SH-SY5Y (cell line): ENCODE measurements at regions not wholly inside any gene's neighbourhood (a gene's known extent, or its start where the extent isn't known, plus 50 kb on each side); places are given as distances from the start of the nearest gene placed in this dataset.

ENCODE experiments used
- GATA2 ChIP-seq: IDR thresholded peaks from 2 replicates; pipeline ENCODE4 v1.6.1; 2011; ENCODE audit warnings: mild to moderate bottlenecking, low read depth, low read length
- GATA3 ChIP-seq: IDR thresholded peaks from 2 replicates; pipeline ENCODE4 v1.6.1; 2011; ENCODE audit warnings: low read depth, mild to moderate bottlenecking, low read length, moderate library complexity

- TF ChIP-seq GATA3 (no peak), GATA2 (no peak)
Observed at GRCh38 chr10:62453274-62453673, 79.1 kb downstream of the ZNF365 start.

GRCh38 chr10:62454687-62455397 lies 80.7 kb downstream of the ZNF365 start:
- no peak for TF ChIP-seq GATA3
- no peak for TF ChIP-seq GATA2

- TF ChIP-seq GATA3 (no peak), GATA2 (no peak)
Observed at GRCh38 chr10:62456611-62457101, 82.5 kb downstream of the ZNF365 start.

- TF ChIP-seq GATA3 (no peak), GATA2 (no peak)
Observed at GRCh38 chr10:62457196-62457595, 83.0 kb downstream of the ZNF365 start.

GRCh38 chr10:62457598-62457997 lies 83.4 kb downstream of the ZNF365 start:
- TF ChIP-seq GATA3, result no peak
- TF ChIP-seq GATA2, result no peak

- TF ChIP-seq GATA2 (no peak), GATA3 (no peak)
Observed at GRCh38 chr10:62459072-62459471, 84.9 kb downstream of the ZNF365 start.

- TF ChIP-seq GATA3 (no peak), GATA2 (no peak)
Observed at GRCh38 chr10:62459500-62459899, 85.3 kb downstream of the ZNF365 start.

GRCh38 chr10:62460393-62460792 lies 86.2 kb downstream of the ZNF365 start:
- TF ChIP-seq GATA2 (no peak), GATA3 (no peak)

- no peak for TF ChIP-seq GATA2
- TF ChIP-seq GATA3, result no peak
Observed at GRCh38 chr10:62461120-62461519, 87.0 kb downstream of the ZNF365 start.

- TF ChIP-seq GATA3 (no peak), GATA2 (no peak)
Observed at GRCh38 chr10:62462461-62462860, 88.3 kb downstream of the ZNF365 start.

GRCh38 chr10:62463364-62463763 lies 89.2 kb downstream of the ZNF365 start:
- no peak for TF ChIP-seq GATA2
- TF ChIP-seq GATA3, result no peak

GRCh38 chr10:62464308-62464707 lies 90.1 kb downstream of the ZNF365 start:
- TF ChIP-seq GATA3 (no peak), GATA2 (no peak)

- no peak for TF ChIP-seq GATA2
- TF ChIP-seq GATA3, result no peak
Observed at GRCh38 chr10:62466590-62466989, 92.4 kb downstream of the ZNF365 start.

GRCh38 chr10:62467527-62467926 lies 93.4 kb downstream of the ZNF365 start:
- no peak for TF ChIP-seq GATA3
- no peak for TF ChIP-seq GATA2

GRCh38 chr10:62471711-62472110 lies 97.5 kb downstream of the ZNF365 start:
- TF ChIP-seq GATA3 (no peak), GATA2 (no peak)
